HS-27A (cell line): ENCODE measurements at regions not wholly inside any gene's neighbourhood (a gene's known extent, or its start where the extent isn't known, plus 50 kb on each side); places are given as distances from the start of the nearest gene placed in this dataset.
A peak's percentile ranks its signal among the peaks of the same experiment; 100 is the strongest.

Experiments used
- DNase-seq: peaks from one replicate; pipeline ENCODE4 v3.0.0-alpha.2; 2012; ENCODE audit warnings: low read depth, missing footprints

GRCh38 chr4:20592663-20593062 lies 107.6 kb upstream of the PACRGL start:
- no peak for DNase-seq

GRCh38 chr4:20598626-20599025 lies 101.6 kb upstream of the PACRGL start:
- no peak for DNase-seq

GRCh38 chr4:20603671-20604313 lies 96.5 kb upstream of the PACRGL start:
- peak; percentile 9 for DNase-seq

GRCh38 chr4:20612313-20612712 lies 87.9 kb upstream of the PACRGL start:
- no peak for DNase-seq

GRCh38 chr4:20614816-20615215 lies 85.4 kb upstream of the PACRGL start:
- no peak for DNase-seq

GRCh38 chr4:20615486-20616260 lies 84.6 kb upstream of the PACRGL start:
- DNase-seq = peak; percentile 12

GRCh38 chr4:20616313-20616712 lies 83.9 kb upstream of the PACRGL start:
- DNase-seq = no peak

GRCh38 chr4:20616848-20617247 lies 83.4 kb upstream of the PACRGL start:
- no peak for DNase-seq

- DNase-seq = no peak
Measured at GRCh38 chr4:20617678-20618396, 82.4 kb upstream of the PACRGL start.

GRCh38 chr4:20618731-20619130 lies 81.5 kb upstream of the PACRGL start:
- no peak for DNase-seq

- DNase-seq = no peak
Measured at GRCh38 chr4:20621476-20621875, 78.8 kb upstream of the PACRGL start.

- DNase-seq = no peak
Measured at GRCh38 chr4:20622701-20623100, 77.6 kb upstream of the PACRGL start.

- no peak for DNase-seq
Measured at GRCh38 chr4:20623939-20624338, 76.3 kb upstream of the PACRGL start.

- no peak for DNase-seq
Measured at GRCh38 chr4:20624793-20625374, 75.4 kb upstream of the PACRGL start.

- DNase-seq = no peak
Measured at GRCh38 chr4:20625426-20625825, 74.8 kb upstream of the PACRGL start.

GRCh38 chr4:20626326-20627005 lies 73.8 kb upstream of the PACRGL start:
- DNase-seq = no peak

GRCh38 chr4:20627866-20628265 lies 72.4 kb upstream of the PACRGL start:
- no peak for DNase-seq

GRCh38 chr4:20629186-20630106 lies 70.8 kb upstream of the PACRGL start:
- no peak for DNase-seq

- no peak for DNase-seq
Measured at GRCh38 chr4:20638825-20639224, 61.4 kb upstream of the PACRGL start.

GRCh38 chr4:20639346-20639745 lies 60.9 kb upstream of the PACRGL start:
- DNase-seq = no peak

GRCh38 chr4:20640989-20641388 lies 59.3 kb upstream of the PACRGL start:
- no peak for DNase-seq
